ENCODE measurements at regions not wholly inside any gene's neighbourhood (a gene's known extent, or its start where the extent isn't known, plus 50 kb on each side); places are given as distances from the start of the nearest gene placed in this dataset.
A peak's percentile ranks its signal among the peaks of the same experiment; 100 is the strongest.

- Mint-ChIP-seq H3K4me1 (no peaks in the 10 kb centered on the region), H3K27ac (no peak overlapping the region), H3K4me3 (no peak overlapping the region), H3K36me3 (ENCODE audit: low read depth) (no peaks in the 10 kb centered on the region), H3K27me3 (peaks cover 10% of the 10 kb centered on the region), H3K9me3 (no peaks in the 10 kb centered on the region)
- ATAC-seq (replicated peaks) = no peak
These were observed 156.5 kb downstream of the PAWR start for GRCh38 chr12:79534029-79534867.

GRCh38 chr12:79532907-79533288 lies 157.9 kb downstream of the PAWR start:
- Mint-ChIP-seq H3K27me3 (peaks cover 10% of the 10 kb centered on the region), H3K27ac (no peak overlapping the region), H3K4me1 (no peaks in the 10 kb centered on the region), H3K4me3 (no peak overlapping the region), H3K36me3 (ENCODE audit: low read depth) (no peaks in the 10 kb centered on the region), H3K9me3 (no peaks in the 10 kb centered on the region)
- no peak for ATAC-seq (replicated peaks)

GRCh38 chr12:79531518-79531917 lies 159.2 kb downstream of the PAWR start:
- no peaks in the 10 kb centered on the region for H3K36me3 Mint-ChIP-seq (ENCODE audit: low read depth)
- no peak overlapping the region for H3K4me3 Mint-ChIP-seq
- H3K4me1 Mint-ChIP-seq = no peaks in the 10 kb centered on the region
- H3K9me3 Mint-ChIP-seq = no peaks in the 10 kb centered on the region
- H3K27ac Mint-ChIP-seq = no peak overlapping the region
- no peak for ATAC-seq (replicated peaks)
- peaks cover 10% of the 10 kb centered on the region for H3K27me3 Mint-ChIP-seq

- Mint-ChIP-seq H3K27me3 (peaks cover 3% of the 10 kb centered on the region), H3K9me3 (no peaks in the 10 kb centered on the region), H3K4me1 (no peaks in the 10 kb centered on the region), H3K36me3 (ENCODE audit: low read depth) (no peaks in the 10 kb centered on the region), H3K27ac (no peak overlapping the region), H3K4me3 (no peak overlapping the region)
- ATAC-seq (replicated peaks) = no peak
These were observed 163.3 kb downstream of the PAWR start for GRCh38 chr12:79527473-79527872.

GRCh38 chr12:79525357-79525756 lies 165.4 kb downstream of the PAWR start:
- no peaks in the 10 kb centered on the region for H3K9me3 Mint-ChIP-seq
- no peak overlapping the region for H3K27ac Mint-ChIP-seq
- no peaks in the 10 kb centered on the region for H3K36me3 Mint-ChIP-seq (ENCODE audit: low read depth)
- H3K4me3 Mint-ChIP-seq = no peak overlapping the region
- H3K4me1 Mint-ChIP-seq = no peaks in the 10 kb centered on the region
- no peak for ATAC-seq (replicated peaks)
- H3K27me3 Mint-ChIP-seq = peaks cover 3% of the 10 kb centered on the region

GRCh38 chr12:79524507-79525148 lies 166.1 kb downstream of the PAWR start:
- H3K9me3 Mint-ChIP-seq = no peaks in the 10 kb centered on the region
- H3K4me3 Mint-ChIP-seq = no peak overlapping the region
- no peaks in the 10 kb centered on the region for H3K27me3 Mint-ChIP-seq
- no peak overlapping the region for H3K27ac Mint-ChIP-seq
- no peaks in the 10 kb centered on the region for H3K36me3 Mint-ChIP-seq (ENCODE audit: low read depth)
- ATAC-seq (replicated peaks) = no peak
- no peaks in the 10 kb centered on the region for H3K4me1 Mint-ChIP-seq

- Mint-ChIP-seq H3K27ac (no peak overlapping the region), H3K27me3 (no peaks in the 10 kb centered on the region)
- no peak for ATAC-seq (replicated peaks)
These were observed 167.8 kb downstream of the PAWR start for GRCh38 chr12:79522989-79523386.

GRCh38 chr12:79522257-79522988 lies 168.3 kb downstream of the PAWR start:
- no peaks in the 10 kb centered on the region for H3K36me3 Mint-ChIP-seq (ENCODE audit: low read depth)
- H3K27ac Mint-ChIP-seq = no peak overlapping the region
- no peaks in the 10 kb centered on the region for H3K4me1 Mint-ChIP-seq
- no peaks in the 10 kb centered on the region for H3K27me3 Mint-ChIP-seq
- no peak overlapping the region for H3K4me3 Mint-ChIP-seq
- no peaks in the 10 kb centered on the region for H3K9me3 Mint-ChIP-seq
- ATAC-seq (replicated peaks) = no peak

More at GRCh38 chr12:79522989-79523386, 167.8 kb downstream of the PAWR start:
- Mint-ChIP-seq H3K9me3 (no peaks in the 10 kb centered on the region), H3K36me3 (ENCODE audit: low read depth) (no peaks in the 10 kb centered on the region), H3K4me1 (no peaks in the 10 kb centered on the region), H3K4me3 (no peak overlapping the region)

- H3K4me3 Mint-ChIP-seq = no peak overlapping the region
- peak; percentile 28 for ATAC-seq (replicated peaks)
- no peaks in the 10 kb centered on the region for H3K27me3 Mint-ChIP-seq
These were observed 169.2 kb downstream of the PAWR start for GRCh38 chr12:79521576-79521975.

GRCh38 chr12:79517363-79517762 lies 173.4 kb downstream of the PAWR start:
- H3K27me3 Mint-ChIP-seq = peaks cover 4% of the 10 kb centered on the region
- no peak overlapping the region for H3K4me3 Mint-ChIP-seq
- ATAC-seq (replicated peaks) = no peak
- no peaks in the 10 kb centered on the region for H3K36me3 Mint-ChIP-seq (ENCODE audit: low read depth)
- H3K27ac Mint-ChIP-seq = no peak overlapping the region
- H3K9me3 Mint-ChIP-seq = peaks cover 12% of the 10 kb centered on the region
- H3K4me1 Mint-ChIP-seq = no peaks in the 10 kb centered on the region

More at GRCh38 chr12:79521576-79521975, 169.2 kb downstream of the PAWR start:
- H3K27ac Mint-ChIP-seq = no peak overlapping the region
- no peaks in the 10 kb centered on the region for H3K36me3 Mint-ChIP-seq (ENCODE audit: low read depth)
- H3K4me1 Mint-ChIP-seq = no peaks in the 10 kb centered on the region
- H3K9me3 Mint-ChIP-seq = no peaks in the 10 kb centered on the region

GRCh38 chr12:79515530-79515935 lies 175.2 kb downstream of the PAWR start:
- H3K27ac Mint-ChIP-seq = no peak overlapping the region
- no peak overlapping the region for H3K4me3 Mint-ChIP-seq
- peaks cover 15% of the 10 kb centered on the region for H3K9me3 Mint-ChIP-seq
- no peaks in the 10 kb centered on the region for H3K4me1 Mint-ChIP-seq
- H3K36me3 Mint-ChIP-seq (ENCODE audit: low read depth) = no peaks in the 10 kb centered on the region
- H3K27me3 Mint-ChIP-seq = peaks cover 4% of the 10 kb centered on the region
- no peak for ATAC-seq (replicated peaks)

GRCh38 chr12:79514730-79515529 lies 175.8 kb downstream of the PAWR start:
- Mint-ChIP-seq H3K4me1 (no peaks in the 10 kb centered on the region), H3K27ac (no peak overlapping the region), H3K36me3 (ENCODE audit: low read depth) (no peaks in the 10 kb centered on the region), H3K9me3 (peaks cover 15% of the 10 kb centered on the region), H3K27me3 (peaks cover 4% of the 10 kb centered on the region), H3K4me3 (no peak overlapping the region)
- no peak for ATAC-seq (replicated peaks)

GRCh38 chr12:79512068-79512467 lies 178.7 kb downstream of the PAWR start:
- no peak for ATAC-seq (replicated peaks)
- H3K27ac Mint-ChIP-seq = no peak overlapping the region
- H3K9me3 Mint-ChIP-seq = peaks cover 15% of the 10 kb centered on the region
- no peaks in the 10 kb centered on the region for H3K4me1 Mint-ChIP-seq
- peaks cover 4% of the 10 kb centered on the region for H3K27me3 Mint-ChIP-seq
- H3K36me3 Mint-ChIP-seq (ENCODE audit: low read depth) = no peaks in the 10 kb centered on the region
- H3K4me3 Mint-ChIP-seq = no peak overlapping the region

- peaks cover 7% of the 10 kb centered on the region for H3K9me3 Mint-ChIP-seq
- no peak overlapping the region for H3K4me3 Mint-ChIP-seq
- ATAC-seq (replicated peaks) = no peak
- H3K27ac Mint-ChIP-seq = no peak overlapping the region
- H3K4me1 Mint-ChIP-seq = no peaks in the 10 kb centered on the region
- H3K27me3 Mint-ChIP-seq = no peaks in the 10 kb centered on the region
- no peaks in the 10 kb centered on the region for H3K36me3 Mint-ChIP-seq (ENCODE audit: low read depth)
These were observed 182.1 kb downstream of the PAWR start for GRCh38 chr12:79508622-79509021.
